Peyer's patch (tissue), 4 donors: ENCODE measurements at regions not wholly inside any gene's neighbourhood (a gene's known extent, or its start where the extent isn't known, plus 50 kb on each side); places are given as distances from the start of the nearest gene placed in this dataset.
"Not testable (repeated sequence)": the region's sequence is repeated elsewhere in the genome, so short reads cannot be mapped to it uniquely, and the experiment has no call there.

Experiments
- DNase-seq, 3 donors: peaks; one replicate each; pipeline ENCODE4 v3.0.0-alpha.2; 2017 to 2019
- H3K27ac ChIP-seq, 4 donors: fragments of 200-600 bp; sonication (generic); one replicate each; pipeline ENCODE4 v1.5.1; 2016 to 2019
- H3K27me3 ChIP-seq, 2 donors: fragments of 200-600 bp; sonication (generic); one replicate each; pipeline ENCODE4 v1.5.1; 2019
- H3K36me3 ChIP-seq, 3 donors: fragments of 200-600 bp; sonication (generic); one replicate each; pipeline ENCODE4 v1.5.1; 2016 to 2019
- H3K4me1 ChIP-seq, 4 donors: fragments of 200-600 bp; sonication (generic); one replicate each; pipeline ENCODE4 v1.5.1; 2016 to 2019
- H3K4me3 ChIP-seq, 4 donors: fragments of 200-600 bp; sonication (generic); 1 replicate in 3 of 4; 2 replicates in 1 of 4; pipeline ENCODE4 v1.5.1; 2016 to 2019; ENCODE audit warnings: mild to moderate bottlenecking in 1 of 4
- H3K9me3 ChIP-seq, 4 donors: fragments of 200-600 bp; sonication (generic); one replicate each; pipeline ENCODE4 v1.5.1; 2016 to 2019; ENCODE audit warnings: mild to moderate bottlenecking in 1 of 4
- POLR2A ChIP-seq, 2 donors: fragments of 450-650 bp; IDR thresholded peaks; one replicate each; pipeline ENCODE4 v1.5.1; 2017; ENCODE audit warnings: antibody characterized with exemption in 2 of 2, mild to moderate bottlenecking in 2 of 2, moderate library complexity in 2 of 2
- TF ChIP-seq, protein P1 (sequence below), 6 experiments: fragments of 450-650 bp in 4 of 6; fragments of 200-600 bp in 2 of 6; sonication (generic) in 1 of 6; IDR thresholded peaks; one replicate each; pipeline ENCODE4 v1.5.1; 2017 to 2019; ENCODE audit warnings: antibody characterized with exemption in 6 of 6, mild to moderate bottlenecking in 3 of 6, moderate library complexity in 1 of 6

GRCh38 chr4:154984616-154985015 lies 203.5 kb downstream of the RBM46 start:
- no peaks in the 10 kb centered on the region for H3K36me3 ChIP-seq
- TF ChIP-seq POLR2A (IDR thresholded peaks at IDR 0.05): no peak
- TF ChIP-seq, protein P1, sequence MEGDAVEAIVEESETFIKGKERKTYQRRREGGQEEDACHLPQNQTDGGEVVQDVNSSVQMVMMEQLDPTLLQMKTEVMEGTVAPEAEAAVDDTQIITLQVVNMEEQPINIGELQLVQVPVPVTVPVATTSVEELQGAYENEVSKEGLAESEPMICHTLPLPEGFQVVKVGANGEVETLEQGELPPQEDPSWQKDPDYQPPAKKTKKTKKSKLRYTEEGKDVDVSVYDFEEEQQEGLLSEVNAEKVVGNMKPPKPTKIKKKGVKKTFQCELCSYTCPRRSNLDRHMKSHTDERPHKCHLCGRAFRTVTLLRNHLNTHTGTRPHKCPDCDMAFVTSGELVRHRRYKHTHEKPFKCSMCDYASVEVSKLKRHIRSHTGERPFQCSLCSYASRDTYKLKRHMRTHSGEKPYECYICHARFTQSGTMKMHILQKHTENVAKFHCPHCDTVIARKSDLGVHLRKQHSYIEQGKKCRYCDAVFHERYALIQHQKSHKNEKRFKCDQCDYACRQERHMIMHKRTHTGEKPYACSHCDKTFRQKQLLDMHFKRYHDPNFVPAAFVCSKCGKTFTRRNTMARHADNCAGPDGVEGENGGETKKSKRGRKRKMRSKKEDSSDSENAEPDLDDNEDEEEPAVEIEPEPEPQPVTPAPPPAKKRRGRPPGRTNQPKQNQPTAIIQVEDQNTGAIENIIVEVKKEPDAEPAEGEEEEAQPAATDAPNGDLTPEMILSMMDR (IDR thresholded peaks at IDR 0.05): no peak

GRCh38 chr4:154985673-154986072 lies 204.6 kb downstream of the RBM46 start:
- Histone ChIP-seq H3K36me3 (no peaks in the 10 kb centered on the region), H3K4me3 (no peak overlapping the region), H3K27ac (no peak overlapping the region), H3K4me1 (no peaks in the 10 kb centered on the region), H3K27me3 (no peaks in the 10 kb centered on the region), H3K9me3 (no peaks in the 10 kb centered on the region)
- TF ChIP-seq, protein P1 (IDR thresholded peaks at IDR 0.05): no peak
- no peak for TF ChIP-seq POLR2A (IDR thresholded peaks at IDR 0.05)
- no peak for DNase-seq

More at GRCh38 chr4:154984616-154985015, 203.5 kb downstream of the RBM46 start:
- H3K9me3 ChIP-seq: no peaks in the 10 kb centered on the region
- no peaks in the 10 kb centered on the region for H3K27me3 ChIP-seq
- H3K27ac ChIP-seq: no peak overlapping the region
- no peak for DNase-seq
- H3K4me1 ChIP-seq: no peaks in the 10 kb centered on the region
- H3K4me3 ChIP-seq: no peak overlapping the region

DNA sequence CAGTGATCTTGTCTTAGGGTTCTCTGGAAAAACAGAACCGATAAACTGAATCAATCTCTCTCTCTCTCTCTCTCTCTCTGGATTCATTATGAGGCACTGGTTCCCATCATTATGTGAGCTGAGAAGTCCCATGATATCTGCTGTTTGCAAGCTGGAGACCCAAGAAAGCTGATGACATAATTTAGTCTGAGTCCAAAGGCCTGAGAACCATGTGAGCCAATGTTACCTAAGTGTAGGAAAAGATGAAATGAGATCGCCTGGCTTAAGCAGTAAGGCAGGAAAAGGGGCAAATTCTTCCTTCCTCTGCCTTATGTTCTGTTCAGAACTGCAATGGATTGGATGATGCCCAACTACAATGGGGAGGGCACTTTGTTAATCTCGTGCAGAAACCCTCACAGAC lies 207.4 kb downstream of the RBM46 start:
- Histone ChIP-seq H3K4me1 (no peaks in the 10 kb centered on the region), H3K36me3 (no peaks in the 10 kb centered on the region), H3K27me3 (no peaks in the 10 kb centered on the region), H3K27ac (no peak overlapping the region), H3K9me3 (no peaks in the 10 kb centered on the region), H3K4me3 (no peak overlapping the region)
- DNase-seq: no peak
- TF ChIP-seq, protein P1 (IDR thresholded peaks at IDR 0.05): no peak

DNA sequence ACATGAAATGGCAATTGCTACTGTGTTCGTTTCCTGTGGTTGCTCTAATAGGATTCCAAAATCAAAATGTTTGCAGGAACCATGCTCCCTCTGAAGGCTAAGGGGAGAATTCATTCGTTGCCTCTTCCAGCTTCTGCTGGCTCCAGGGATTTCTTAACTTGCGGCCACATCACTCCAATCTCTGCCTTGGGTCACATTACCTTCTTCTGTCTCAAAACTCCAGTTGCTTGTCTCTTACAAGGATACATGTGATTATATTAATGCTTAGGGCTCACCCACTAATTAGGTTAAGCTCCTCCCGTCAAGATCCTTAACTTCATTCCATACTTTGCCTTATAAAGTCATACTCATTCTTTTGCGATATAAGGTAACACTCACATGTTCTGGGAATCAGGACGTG lies 208.4 kb downstream of the RBM46 start:
- no peak overlapping the region for H3K4me3 ChIP-seq
- no peaks in the 10 kb centered on the region for H3K4me1 ChIP-seq
- H3K27ac ChIP-seq: no peak overlapping the region
- no peaks in the 10 kb centered on the region for H3K27me3 ChIP-seq
- TF ChIP-seq POLR2A (IDR thresholded peaks at IDR 0.05): no peak
- TF ChIP-seq, protein P1 (IDR thresholded peaks at IDR 0.05): no peak
- DNase-seq: no peak
- no peaks in the 10 kb centered on the region for H3K36me3 ChIP-seq
- H3K9me3 ChIP-seq: no peaks in the 10 kb centered on the region

DNA sequence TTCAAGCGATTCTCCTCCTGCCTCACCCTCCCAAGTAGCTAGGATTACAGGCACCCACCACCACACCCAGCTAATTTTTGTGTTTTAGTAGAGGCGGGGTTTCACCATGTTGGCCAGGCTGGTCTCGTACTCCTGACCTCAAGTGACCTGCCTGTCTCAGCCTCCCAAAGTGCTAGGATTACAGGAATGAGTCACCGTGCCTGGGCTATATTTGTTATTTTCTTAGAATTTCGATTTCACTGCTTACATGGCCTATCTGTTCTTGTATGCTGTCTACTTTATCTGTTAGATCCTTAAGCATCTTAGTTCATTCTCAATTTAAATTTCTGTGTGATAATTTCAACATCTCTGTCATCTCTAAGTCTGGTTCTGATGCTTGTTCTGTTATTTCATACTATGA lies 210.6 kb upstream of the NPY2R start:
- H3K27me3 ChIP-seq, DNase-seq, H3K36me3 ChIP-seq, H3K9me3 ChIP-seq, H3K4me3 ChIP-seq, H3K27ac ChIP-seq, H3K4me1 ChIP-seq: not testable (repeated sequence)

- no peak for DNase-seq
- TF ChIP-seq POLR2A (IDR thresholded peaks at IDR 0.05): no peak
- TF ChIP-seq, protein P1 (IDR thresholded peaks at IDR 0.05): no peak
- Histone ChIP-seq H3K36me3 (no peaks in the 10 kb centered on the region), H3K4me1 (no peaks in the 10 kb centered on the region), H3K27ac (no peak overlapping the region), H3K4me3 (no peak overlapping the region), H3K9me3 (no peaks in the 10 kb centered on the region), H3K27me3 (no peaks in the 10 kb centered on the region)
Observed at GRCh38 chr4:154998284-154998683, 210.2 kb upstream of the NPY2R start.
